SK-MEL-5 (cell line): ENCODE measurements at regions not wholly inside any gene's neighbourhood (a gene's known extent, or its start where the extent isn't known, plus 50 kb on each side); places are given as distances from the start of the nearest gene placed in this dataset.

Experiments
- DNase-seq: peaks from one replicate; pipeline ENCODE4 v3.0.0-alpha.2; 2016; ENCODE audit warnings: low read depth, low spot score
- in situ Hi-C: cut with HindIII; loops from 2 replicates; pipeline ENCODE4 v1.10.0; 2016; ENCODE audit warnings: low sequenced_read_pairs, high pct_unique_total_duplicates, low pct_unique_long_range_greater_than_20kb

DNA sequence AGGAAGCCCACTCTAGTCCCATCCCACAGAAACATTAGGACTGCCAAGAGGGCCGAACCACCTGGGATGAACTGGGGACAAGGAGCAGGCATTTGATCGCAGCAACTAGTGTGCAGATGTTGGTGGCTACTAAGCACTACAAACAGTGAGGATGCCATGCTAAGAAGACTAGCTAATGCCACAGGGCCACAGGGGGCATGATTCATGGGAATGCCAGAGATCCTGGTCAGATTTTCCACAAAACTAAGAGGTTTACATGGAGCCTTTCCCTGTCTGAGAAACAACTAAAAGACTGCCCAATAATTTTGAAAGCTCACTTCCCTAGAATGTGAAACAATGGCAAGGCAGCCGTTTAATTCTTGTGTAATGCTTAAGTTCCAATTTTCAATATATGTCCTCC, 375.9 kb upstream of the PTCHD4 start:
- no peak for DNase-seq
- in situ Hi-C loops, result no loop called here

DNA sequence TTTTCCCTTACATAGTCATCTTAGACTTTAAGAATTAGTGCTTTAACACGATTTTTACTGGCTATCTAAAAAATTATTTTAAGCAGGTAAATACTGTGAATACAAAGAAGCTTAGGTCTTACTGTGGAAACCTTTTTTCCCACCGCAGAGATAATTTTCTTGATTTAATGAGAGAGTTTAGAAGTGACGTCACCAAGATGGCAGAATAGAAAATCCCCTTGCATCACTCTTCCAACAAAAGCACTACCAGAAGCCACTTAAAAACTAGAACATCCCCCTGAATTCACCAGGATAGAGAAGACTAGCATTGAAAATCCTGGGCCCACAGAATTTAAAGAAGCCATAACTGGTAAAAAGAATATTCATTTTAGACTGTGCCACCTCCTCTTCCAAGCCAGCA, 375.4 kb upstream of the PTCHD4 start:
- in situ Hi-C loops, result no loop called here
- no peak for DNase-seq

DNA sequence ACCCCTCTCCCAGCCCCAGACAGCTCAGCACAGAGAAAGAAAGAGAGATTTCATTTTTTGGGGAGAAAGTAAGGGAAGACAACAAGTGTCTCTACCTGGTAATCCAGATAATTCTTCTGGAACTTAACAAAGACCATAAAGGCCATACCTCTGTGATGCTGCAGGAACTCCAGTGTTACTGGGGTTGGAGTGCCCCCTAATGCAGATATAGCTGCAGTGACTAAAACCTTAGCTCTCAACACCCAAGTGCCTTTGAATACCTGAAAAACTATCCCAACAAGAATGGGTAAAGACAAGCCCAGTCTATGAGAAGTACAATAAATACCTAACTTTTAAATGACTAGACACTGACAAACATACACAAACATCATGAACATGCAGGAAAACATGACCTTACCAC, 365.3 kb upstream of the PTCHD4 start:
- in situ Hi-C loops, result no loop called here
- peak; percentile 70 for DNase-seq

DNA sequence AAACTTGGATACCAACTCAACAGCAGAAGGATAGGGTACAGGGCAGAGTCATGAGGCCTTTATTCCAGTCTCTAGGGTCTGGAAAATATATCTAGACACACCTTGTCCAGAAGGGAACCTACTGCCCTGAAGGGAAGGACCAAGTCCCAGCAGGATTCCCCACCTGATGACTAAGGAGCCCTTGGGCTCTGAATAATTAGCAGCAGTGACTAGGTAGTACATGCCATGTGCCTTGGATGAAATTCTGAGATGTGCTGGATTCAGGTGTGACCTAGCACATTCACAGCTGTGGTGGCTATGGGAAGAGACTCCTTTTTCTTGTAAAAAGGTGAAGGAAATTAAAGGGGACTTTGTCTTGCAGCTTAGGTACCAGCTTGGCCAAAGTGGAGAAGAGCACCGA, 364.3 kb upstream of the PTCHD4 start:
- in situ Hi-C loops, result no loop called here
- DNase-seq, result no peak

DNA sequence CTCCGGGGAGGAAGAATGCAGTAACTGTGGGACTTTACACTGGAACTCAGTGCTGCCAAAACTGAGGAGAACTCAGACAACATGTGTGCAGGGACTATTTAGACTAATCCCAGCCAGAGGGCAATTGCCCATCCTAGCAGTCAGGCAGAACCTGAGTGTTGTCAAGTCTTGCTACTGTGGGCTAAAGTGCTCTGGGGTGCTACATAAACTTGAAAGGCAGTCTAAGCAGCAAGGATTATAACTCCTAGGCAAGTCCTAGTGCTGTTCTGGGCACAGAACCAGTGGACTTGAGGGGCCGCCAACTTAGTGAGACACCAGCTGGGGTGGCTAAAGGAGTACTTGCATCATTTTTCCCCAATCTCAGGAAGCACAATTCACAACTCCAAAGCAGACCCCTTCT, 363.8 kb upstream of the PTCHD4 start:
- in situ Hi-C loops, result no loop called here
- DNase-seq, result no peak

DNA sequence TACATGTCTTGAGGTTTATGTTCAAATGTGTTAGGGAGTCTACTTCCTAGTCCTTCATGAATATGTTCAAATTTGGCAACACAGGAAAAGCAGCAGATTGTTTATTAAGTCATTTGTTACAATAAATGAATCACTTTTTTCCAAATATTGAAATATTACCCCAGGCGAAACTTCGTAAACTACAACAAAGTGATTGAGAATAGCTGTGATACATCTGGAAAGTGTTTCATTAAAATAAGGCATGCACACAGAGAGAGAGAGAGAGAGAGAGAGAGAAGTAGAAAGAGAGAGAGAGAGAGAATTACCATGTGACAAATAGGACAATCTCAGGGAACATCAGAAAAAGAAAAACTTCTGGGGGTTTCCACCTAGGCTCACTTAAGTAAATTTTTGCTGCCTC, 363.1 kb upstream of the PTCHD4 start:
- no peak for DNase-seq
- in situ Hi-C loops, result no loop called here

DNA sequence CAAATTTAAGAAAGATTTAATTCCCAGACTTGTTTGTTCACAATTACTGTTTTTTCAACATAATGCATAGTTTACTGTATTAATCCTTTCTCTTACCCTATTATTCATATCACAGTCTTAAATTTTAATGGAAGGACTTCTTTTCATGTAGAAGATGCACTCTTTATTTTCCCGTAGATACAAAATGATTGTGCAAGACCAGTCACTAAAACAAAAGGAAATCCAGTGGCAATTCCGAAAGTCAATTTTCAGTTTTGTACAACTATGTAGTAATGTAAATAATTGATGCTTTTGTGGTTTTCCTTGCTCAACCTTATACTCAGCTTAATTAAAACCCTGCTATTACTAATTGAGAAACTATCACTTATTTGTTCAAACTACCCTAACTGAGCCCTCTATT, 361.5 kb upstream of the PTCHD4 start:
- in situ Hi-C loops, result no loop called here

DNA sequence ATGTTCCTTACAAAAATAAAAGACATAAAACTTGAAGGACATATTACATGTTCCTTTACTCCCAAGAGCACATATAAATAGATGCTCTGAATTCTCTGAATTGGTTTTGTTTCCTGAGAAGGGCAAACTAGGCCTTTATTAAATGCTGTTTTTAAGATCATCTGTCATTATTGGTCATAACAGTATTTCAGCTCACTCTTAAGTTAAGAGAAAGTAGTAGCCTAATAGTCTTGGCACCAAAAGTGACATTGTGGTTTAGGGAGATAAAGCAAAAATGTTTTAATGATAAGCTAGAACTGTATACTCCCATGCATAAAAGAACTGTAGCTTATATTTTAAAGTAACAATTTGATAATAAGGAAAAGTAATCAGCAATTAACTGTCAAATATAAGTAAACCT, 361.1 kb upstream of the PTCHD4 start:
- in situ Hi-C loops, result no loop called here
- DNase-seq, result no peak

More for the DNA sequence above, 361.5 kb upstream of the PTCHD4 start:
- no peak for DNase-seq

DNA sequence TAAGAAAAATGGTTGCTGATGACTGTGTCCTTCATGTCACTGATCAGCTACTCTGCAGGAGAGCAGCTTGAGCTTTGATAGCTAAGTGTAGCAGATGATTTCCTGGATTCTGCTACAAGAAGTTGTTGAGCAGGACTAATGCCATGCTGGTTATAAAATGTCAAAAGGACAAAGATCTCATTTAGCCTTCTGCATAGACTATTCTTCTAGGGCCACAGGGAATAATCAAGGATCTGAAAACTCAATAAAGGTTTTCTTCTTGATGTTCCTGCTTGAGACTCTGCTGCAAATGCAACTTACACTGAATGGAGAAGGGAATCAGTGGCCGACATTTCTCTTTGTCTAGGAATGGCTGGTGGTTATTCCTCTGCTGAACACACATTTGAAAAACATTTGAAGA, 360.3 kb upstream of the PTCHD4 start:
- in situ Hi-C loops, result no loop called here

DNA sequence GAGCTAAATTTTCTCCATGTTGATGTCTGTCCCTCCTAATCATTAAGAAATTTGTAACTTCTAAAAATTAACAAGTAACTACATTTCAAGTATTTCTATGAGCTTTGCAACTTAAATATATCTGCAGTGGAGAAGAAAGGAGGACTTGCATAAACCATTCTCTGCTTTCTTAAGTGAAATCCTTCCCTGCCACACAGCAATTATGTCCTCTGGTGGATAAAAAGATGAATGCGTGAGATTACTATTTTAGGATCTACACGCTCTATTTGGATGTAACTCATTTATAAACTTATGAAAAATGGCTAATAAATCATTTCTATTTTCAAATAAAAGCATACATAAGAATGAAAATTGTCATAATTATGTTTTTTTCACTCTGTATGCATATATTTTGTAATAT, 338.0 kb upstream of the PTCHD4 start:
- DNase-seq, result no peak
- in situ Hi-C loops, result no loop called here

More for the DNA sequence above, 360.3 kb upstream of the PTCHD4 start:
- DNase-seq, result peak; percentile 97

DNA sequence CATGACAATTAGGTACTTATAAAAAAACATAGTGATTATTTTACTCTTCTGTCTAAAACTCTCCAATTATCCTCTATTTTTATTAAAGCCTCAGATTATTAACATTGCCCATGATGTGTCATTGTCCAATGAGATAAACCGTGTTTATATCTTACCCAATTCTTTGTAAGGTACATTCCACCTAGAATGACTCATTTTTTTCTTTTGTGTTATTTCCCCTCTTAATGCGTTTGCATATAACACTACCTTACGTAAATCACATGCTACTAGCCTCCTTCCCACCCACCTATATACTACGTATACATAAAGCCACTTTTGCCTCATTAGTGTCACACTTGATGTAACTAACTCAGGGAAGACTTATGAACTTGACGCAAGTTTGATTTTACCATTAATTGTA, 336.3 kb upstream of the PTCHD4 start:
- in situ Hi-C loops, result no loop called here

DNA sequence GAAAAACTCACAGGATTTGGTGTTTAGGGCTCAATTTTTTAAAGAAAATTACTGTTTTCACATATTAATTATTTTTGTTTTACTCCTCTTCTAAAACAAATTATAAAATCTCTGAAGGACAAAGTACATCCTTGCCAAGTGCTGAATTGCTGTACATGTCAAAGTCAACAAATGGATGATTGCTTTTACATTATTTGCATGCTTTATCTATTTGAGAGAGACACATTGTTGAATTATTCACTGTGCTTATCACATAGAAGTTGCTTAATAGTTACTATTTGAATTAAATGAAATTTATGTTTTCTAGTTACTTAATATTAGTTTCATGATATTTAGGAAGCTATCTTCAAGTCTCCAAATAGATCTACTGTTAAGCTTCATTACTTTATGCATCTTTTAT, 318.6 kb upstream of the PTCHD4 start:
- in situ Hi-C loops, result no loop called here

More for the DNA sequence above, 336.3 kb upstream of the PTCHD4 start:
- no peak for DNase-seq

DNA sequence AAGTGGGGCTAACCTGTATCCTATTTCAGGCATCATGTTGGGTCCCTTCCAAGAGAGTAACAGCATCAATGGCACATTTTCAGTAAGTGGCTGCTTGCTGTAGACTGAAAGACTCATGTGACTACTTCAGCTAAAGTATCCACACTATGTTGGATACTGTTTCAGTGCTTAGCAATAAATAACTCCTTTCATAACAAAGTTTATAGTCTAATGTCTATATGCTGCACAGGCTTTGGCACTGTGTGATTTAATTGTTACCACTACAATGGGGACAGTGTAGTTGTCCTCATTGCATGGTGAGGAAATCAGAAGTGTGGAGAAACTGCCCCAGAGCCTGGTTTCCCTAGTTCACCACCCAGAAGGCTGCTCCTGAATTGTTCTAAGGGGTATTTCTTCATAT, 318.0 kb upstream of the PTCHD4 start:
- in situ Hi-C loops, result no loop called here
- DNase-seq, result peak; percentile 94

More for the DNA sequence above, 318.6 kb upstream of the PTCHD4 start:
- DNase-seq, result no peak

DNA sequence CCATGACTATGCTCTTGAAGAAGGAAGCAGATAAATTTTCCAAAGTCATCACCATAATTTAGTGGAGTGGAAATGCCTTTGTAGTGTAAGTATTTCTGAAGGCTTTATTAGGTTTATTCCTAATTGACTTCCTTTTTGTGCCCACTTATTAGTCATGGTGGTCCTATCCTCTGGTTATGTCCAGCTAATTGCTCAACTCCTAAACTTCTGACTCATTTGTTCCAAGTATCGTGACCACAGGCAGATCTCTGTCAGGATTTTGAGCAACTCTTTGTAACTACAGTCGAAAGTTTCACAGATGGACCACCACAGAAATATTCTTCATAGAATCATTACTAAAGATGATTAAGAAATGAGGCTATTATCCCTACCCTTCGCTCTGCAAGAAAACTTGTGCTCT, 315.6 kb upstream of the PTCHD4 start:
- in situ Hi-C loops, result no loop called here
- peak; percentile 30 for DNase-seq

DNA sequence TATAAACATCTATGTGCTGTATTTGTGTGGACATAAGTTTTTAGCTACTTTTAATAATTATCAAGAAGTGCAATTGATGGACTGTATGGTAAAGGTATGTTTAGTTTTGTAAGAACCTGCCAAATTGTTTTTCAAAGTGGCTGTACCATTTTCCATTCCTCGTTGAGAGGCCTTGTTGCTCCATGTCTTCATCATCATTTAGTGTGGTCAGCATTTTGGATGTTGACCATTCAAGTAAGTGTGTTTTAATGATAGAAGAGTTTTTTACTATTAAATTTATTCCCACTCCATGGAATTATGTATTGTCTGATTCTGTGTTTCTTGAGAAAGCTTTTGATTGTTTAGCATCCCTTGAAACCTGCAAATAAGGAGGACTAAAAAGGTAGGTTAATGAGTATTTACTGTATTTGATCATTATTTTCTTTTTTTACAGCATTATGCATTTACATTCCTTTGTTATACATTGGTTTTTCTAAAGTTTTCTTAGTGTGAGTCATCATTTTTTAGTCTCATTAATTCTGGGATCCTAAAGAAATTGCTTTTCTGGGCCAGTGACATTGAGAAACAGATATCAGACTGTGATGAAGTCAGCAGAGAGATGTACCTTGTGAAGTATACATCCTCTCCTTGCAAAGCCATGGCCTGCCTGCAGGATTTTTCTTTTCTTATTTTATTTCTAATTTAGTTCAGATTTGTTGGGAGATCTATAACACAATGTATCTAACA, 312.8 kb upstream of the PTCHD4 start:
- DNase-seq, result no peak
- in situ Hi-C loops, result no loop called here

DNA sequence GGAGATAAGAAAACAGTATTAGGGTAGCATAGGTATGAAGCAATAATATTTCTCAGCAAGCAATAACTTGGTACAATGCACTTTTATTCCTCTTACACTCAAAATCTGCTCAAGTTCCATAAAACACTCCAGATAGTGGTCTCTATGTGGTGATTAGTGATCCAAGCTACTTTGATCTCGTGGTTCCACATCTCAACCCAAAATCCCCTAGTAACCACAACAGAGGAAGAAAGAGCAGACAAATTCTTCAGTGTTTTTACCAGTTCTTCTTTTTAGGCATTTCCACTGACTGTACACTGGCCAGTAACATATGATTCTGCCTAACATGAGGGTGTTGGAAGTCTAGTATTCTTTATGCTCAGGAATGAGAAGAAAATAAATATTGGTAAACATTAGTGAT, 309.0 kb upstream of the PTCHD4 start:
- in situ Hi-C loops, result no loop called here

DNA sequence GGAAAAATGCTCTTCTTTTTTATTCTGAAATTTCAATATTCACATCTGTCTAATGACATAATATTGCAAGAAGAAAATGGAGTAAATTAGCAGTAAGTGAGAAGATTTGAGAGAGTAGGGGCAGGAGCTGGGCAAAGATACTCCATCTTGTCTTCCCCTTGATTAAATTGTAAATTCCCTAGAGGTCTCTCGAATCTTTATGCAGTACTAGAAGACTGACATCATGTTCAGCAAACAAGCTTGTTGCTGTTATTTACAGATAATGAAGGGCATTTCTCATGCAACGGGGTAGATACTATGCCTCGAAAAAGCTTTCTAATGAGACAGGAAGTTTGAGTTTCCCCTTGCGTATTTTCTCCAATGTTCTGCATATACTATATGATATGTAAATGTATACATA, 306.9 kb upstream of the PTCHD4 start:
- in situ Hi-C loops, result no loop called here
- no peak for DNase-seq

More for the DNA sequence above, 309.0 kb upstream of the PTCHD4 start:
- no peak for DNase-seq

DNA sequence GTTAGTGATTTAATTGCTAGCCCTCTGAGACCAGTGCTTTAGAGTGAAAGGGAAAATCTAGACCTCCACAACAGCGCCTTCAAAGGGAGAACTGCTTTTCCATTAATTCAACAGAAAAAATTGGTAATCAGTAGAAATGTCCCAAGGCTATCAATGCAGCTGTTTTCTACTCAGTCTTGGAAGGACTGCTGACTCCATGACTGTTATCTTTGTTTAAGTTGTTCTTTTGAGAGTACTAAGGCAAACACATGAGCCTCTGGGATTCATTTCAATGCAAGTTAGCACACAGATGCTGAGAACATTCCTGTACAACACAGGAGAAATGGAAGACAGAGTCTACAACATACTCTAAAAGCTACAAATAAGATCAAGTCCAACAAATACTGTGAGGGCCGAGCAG, 301.7 kb upstream of the PTCHD4 start:
- in situ Hi-C loops, result no loop called here
- DNase-seq, result no peak

DNA sequence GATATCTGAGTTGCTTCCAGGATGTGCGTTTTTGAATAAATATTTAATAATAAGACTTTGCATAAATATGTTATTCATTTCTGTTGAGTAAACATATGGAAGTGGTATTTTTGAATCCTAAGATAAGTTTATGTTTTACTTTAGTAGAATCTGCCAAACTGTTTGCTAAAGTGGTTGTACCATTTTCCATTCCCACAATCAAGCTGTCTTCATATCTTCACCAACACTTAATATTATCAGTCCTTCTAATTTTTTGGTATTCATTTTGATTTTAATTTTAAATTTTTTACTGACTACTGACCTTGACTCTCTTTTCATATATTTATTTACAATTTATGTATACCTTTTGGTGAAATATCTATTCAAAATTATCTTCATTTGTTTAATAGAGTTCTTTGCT, 293.9 kb upstream of the PTCHD4 start:
- DNase-seq, result no peak
- in situ Hi-C loops, result no loop called here

DNA sequence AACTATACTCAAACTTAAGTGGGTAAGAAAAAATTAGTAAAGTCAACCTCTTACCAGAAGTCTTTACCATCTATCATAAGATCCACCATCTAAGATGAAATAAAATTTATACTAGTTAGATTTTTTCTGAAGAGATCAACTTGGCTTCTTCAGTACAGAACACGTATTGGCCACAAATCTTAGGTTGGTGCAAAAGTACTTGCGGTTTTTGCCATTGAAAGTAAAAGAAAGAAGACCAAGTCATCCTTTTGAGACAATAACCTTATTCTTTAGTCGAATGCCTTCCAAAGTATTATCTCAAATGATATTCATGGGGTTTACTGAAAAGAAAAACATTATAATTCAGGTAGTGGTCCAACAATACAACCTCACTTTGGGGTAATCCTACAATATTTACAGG, 292.6 kb upstream of the PTCHD4 start:
- in situ Hi-C loops, result no loop called here
- DNase-seq, result no peak
